Lower lobe of right lung (tissue), 2 donors: ENCODE measurements at regions not wholly inside any gene's neighbourhood (a gene's known extent, or its start where the extent isn't known, plus 50 kb on each side); places are given as distances from the start of the nearest gene placed in this dataset.
"Not testable (repeated sequence)": the region's sequence is repeated elsewhere in the genome, so short reads cannot be mapped to it uniquely, and the experiment has no call there.

Experiments used
- ATAC-seq, 2 donors: fragments of 200-7000 bp; cut with Tn5 transposase; one replicate each; pipeline ENCODE4 v1.9.1; 2020 to 2022; ENCODE audit warnings: mild to moderate bottlenecking in 2 of 2, moderate library complexity in 2 of 2
- DNase-seq: peaks from one replicate; pipeline ENCODE4 v3.0.0-alpha.2; 2020
- H3K27ac ChIP-seq: fragments of 200-600 bp; one replicate; pipeline ENCODE4 v1.8.0; 2022
- H3K27me3 ChIP-seq: fragments of 200-600 bp; one replicate; pipeline ENCODE4 v1.8.0; 2022; ENCODE audit warnings: low read depth
- H3K36me3 ChIP-seq: fragments of 200-600 bp; one replicate; pipeline ENCODE4 v1.8.0; 2022; ENCODE audit warnings: mild to moderate bottlenecking
- H3K4me1 ChIP-seq: fragments of 200-600 bp; one replicate; pipeline ENCODE4 v1.8.0; 2022
- H3K4me3 ChIP-seq: fragments of 200-600 bp; one replicate; pipeline ENCODE4 v1.8.0; 2022; ENCODE audit warnings: mild to moderate bottlenecking
- H3K9me3 ChIP-seq: fragments of 200-600 bp; one replicate; pipeline ENCODE4 v1.8.0; 2022
- CTCF ChIP-seq: fragments of 200-600 bp; IDR thresholded peaks from one replicate; pipeline ENCODE4 v1.8.0; 2022; ENCODE audit warnings: antibody characterized with exemption, mild to moderate bottlenecking
- intact Hi-C: fragments of 100-400 bp; cut with DNase I; formaldehyde crosslinking; loops from one replicate; pipeline ENCODE4 v1.11.0; 2022
- donor health status: DM: no; HTN: yes; CAD: no; lungs with severe emphysema.

DNA sequence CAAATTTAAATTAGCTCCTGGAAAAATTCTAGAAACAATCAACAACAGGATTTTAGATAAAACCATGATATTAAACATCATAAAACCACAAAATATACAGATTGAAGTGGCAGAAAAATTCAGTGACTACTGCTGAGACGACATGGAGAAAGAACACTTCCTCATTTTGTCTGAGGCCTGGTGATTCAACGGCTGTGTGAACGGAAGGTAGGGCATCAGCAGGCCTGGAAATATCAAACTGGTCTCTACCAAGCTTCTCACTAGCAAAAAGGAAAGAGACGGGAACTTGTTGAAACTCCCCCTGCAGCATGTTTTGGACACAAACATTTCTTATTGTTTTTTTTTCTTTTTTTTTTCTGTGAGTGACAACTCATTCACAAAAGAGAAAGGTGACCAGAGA is 58.0 kb upstream of the AHI1 start:
- Histone ChIP-seq H3K36me3 (no peaks in the 10 kb centered on the region), H3K4me1 (no peaks in the 10 kb centered on the region), H3K27ac (no peak overlapping the region), H3K27me3 (no peaks in the 10 kb centered on the region), H3K9me3 (no peaks in the 10 kb centered on the region), H3K4me3 (no peak overlapping the region)
- DNase-seq (no peak), ATAC-seq (no peak)
- TF ChIP-seq CTCF = no peak
- intact Hi-C loops = no loop called here

DNA sequence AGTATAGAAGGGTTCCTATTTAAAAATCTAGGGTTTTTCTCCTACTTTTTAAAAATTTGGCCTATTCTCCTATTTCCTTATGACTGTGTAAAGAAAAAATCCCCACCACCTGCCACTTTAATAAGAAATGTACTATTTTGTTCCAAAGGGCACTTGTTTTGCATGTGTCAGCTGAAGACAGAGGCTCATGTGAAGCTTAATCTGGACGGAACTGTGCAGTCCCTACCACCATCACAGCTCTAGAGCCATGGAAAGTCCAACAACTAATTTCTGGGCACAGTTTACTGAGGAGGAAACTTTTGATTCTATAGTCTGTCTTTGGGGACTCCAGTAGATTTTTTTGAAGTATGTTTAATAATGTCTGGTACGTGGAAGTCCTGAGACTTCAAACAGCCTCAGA is 60.0 kb upstream of the AHI1 start:
- H3K27me3 ChIP-seq = no peaks in the 10 kb centered on the region
- DNase-seq = no peak
- ATAC-seq = no peak
- intact Hi-C loops = no loop called here
- H3K4me1 ChIP-seq = no peaks in the 10 kb centered on the region
- H3K9me3 ChIP-seq = no peaks in the 10 kb centered on the region
- H3K36me3 ChIP-seq = no peaks in the 10 kb centered on the region
- no peak overlapping the region for H3K4me3 ChIP-seq
- no peak for TF ChIP-seq CTCF
- no peak overlapping the region for H3K27ac ChIP-seq

- intact Hi-C loops, H3K4me1 ChIP-seq, H3K9me3 ChIP-seq, H3K27me3 ChIP-seq, DNase-seq, ATAC-seq, H3K4me3 ChIP-seq, H3K36me3 ChIP-seq, H3K27ac ChIP-seq: not testable (repeated sequence)
Measured at GRCh38 chr6:135565605-135566004, 68.1 kb upstream of the AHI1 start.

GRCh38 chr6:135566311-135567068 is 69.0 kb upstream of the AHI1 start:
- no peaks in the 10 kb centered on the region for H3K4me1 ChIP-seq
- no peak for ATAC-seq
- no peak for DNase-seq
- intact Hi-C loops = no loop called here
- no peak for TF ChIP-seq CTCF
- no peaks in the 10 kb centered on the region for H3K9me3 ChIP-seq
- no peaks in the 10 kb centered on the region for H3K27me3 ChIP-seq
- H3K27ac ChIP-seq = no peak overlapping the region
- H3K4me3 ChIP-seq = no peak overlapping the region
- no peaks in the 10 kb centered on the region for H3K36me3 ChIP-seq

- H3K27me3 ChIP-seq = no peaks in the 10 kb centered on the region
- H3K4me3 ChIP-seq = no peak overlapping the region
- no peak overlapping the region for H3K27ac ChIP-seq
- no peak for TF ChIP-seq CTCF
- intact Hi-C loops = no loop called here
- H3K9me3 ChIP-seq = no peaks in the 10 kb centered on the region
- ATAC-seq = no peak
- no peaks in the 10 kb centered on the region for H3K4me1 ChIP-seq
- DNase-seq = no peak
- H3K36me3 ChIP-seq = no peaks in the 10 kb centered on the region
Measured at GRCh38 chr6:135567375-135568083, 70.0 kb upstream of the AHI1 start.

GRCh38 chr6:135568379-135568778 is 70.8 kb upstream of the AHI1 start:
- no peak for TF ChIP-seq CTCF
- ATAC-seq (peak; percentile 46 to 50), DNase-seq (no peak)
- H3K36me3 ChIP-seq = no peaks in the 10 kb centered on the region
- no peaks in the 10 kb centered on the region for H3K4me1 ChIP-seq
- no peak overlapping the region for H3K27ac ChIP-seq
- H3K27me3 ChIP-seq = no peaks in the 10 kb centered on the region
- intact Hi-C loops = no loop called here
- no peak overlapping the region for H3K4me3 ChIP-seq
- no peaks in the 10 kb centered on the region for H3K9me3 ChIP-seq
